ENCODE measurements at regions not wholly inside any gene's neighbourhood (a gene's known extent, or its start where the extent isn't known, plus 50 kb on each side); places are given as distances from the start of the nearest gene placed in this dataset.

DNA sequence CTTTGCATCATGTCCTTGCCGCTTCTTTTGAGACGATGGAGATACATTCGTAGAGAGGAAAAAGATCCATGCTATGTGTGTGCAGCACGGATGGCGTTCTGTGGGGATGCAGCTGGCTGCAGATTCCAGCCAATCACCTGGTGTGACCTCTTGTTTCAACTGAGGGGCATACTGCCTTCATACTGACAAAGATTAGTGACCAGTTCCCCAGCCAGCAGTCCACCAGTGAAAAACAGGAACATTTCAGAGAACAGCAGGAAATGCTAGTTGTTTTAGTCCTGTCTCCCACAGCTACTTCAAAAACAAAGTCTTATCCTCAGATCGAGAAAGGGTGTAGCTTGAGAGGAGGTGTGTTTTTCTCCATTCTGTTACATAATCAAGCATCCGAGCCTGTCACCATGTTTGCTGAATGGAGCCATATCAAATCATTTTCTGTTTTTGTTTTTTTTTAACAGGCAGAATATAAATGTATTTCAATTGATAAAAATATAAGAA is 255.7 kb upstream of the FMN2 start:
- DNase-seq, result no peak

DNA sequence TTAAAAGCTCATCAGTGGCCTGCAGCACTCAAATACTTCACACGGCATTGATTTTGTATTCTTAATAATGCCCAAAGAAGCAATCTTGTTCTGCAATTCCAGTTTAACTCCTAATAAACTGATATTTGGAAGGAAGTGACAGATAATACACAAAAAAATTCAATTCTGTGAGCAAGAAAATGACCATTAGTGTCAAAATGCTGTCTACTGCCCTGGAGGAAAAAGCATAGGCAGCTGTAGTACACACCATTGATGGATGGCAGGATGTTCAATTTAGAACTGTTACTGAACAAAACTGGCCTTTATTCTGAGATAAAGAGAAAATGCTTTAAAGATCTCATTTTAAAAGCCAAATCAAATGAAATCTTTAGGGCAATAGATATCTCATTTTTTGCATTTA is 251.3 kb upstream of the FMN2 start:
- no peak for DNase-seq

DNA sequence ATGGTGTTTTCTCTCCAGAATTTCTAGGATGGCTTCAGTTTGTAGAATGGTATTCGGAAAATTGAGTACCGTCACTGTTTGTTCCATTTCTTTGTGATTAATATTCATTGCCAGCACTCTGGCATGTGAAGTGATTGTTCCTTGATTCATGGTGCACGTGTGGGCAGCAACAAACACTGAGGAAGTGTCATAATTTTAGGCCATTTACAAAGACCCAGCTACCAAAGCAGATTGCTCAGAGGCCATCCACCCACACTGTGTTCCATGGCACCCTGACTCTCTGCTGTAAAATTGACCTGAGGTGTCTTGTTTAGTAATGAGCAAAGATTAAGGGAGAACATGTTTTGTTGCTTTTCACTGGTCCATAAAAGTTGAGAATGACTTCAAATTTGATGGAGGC is 250.9 kb upstream of the FMN2 start:
- DNase-seq, result no peak

DNA sequence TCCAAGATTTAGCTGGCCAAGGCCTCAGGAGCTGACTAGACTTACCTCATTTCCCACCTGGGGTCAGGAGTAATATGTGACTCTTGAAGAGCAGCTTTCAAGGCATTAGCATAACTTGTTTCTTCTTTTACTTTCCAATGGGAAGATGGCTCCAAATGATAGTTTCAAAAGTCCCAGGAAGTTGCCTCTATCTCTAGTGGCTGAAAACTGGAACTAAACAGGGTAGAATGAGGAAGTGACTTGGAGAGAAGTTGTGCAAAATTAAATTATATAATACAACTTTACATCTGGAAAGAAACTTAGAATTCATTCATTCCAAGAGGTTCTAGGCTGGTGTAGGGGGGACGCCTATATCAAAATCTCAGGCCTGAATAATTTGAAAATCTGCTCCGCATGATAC is 250.1 kb upstream of the FMN2 start:
- no peak for DNase-seq

DNA sequence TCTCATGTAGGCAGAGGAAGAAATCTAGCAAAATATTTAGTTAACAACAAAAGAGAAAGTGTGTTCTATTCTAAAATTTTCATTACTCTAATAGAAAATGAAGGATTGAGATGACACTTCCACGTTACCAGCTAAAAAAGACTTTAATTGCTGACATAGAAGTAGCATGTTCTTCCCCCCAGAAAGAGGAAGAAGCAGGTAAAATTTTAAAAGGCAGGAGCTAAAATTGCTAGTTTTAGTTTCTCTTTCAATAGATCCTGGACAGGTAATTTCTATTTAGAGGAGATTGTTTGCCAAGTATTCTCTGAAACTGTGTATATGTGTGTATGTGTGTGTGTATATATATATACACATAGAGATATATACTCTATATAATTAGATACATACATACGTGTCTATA is 248.1 kb upstream of the FMN2 start:
- no peak for DNase-seq

DNA sequence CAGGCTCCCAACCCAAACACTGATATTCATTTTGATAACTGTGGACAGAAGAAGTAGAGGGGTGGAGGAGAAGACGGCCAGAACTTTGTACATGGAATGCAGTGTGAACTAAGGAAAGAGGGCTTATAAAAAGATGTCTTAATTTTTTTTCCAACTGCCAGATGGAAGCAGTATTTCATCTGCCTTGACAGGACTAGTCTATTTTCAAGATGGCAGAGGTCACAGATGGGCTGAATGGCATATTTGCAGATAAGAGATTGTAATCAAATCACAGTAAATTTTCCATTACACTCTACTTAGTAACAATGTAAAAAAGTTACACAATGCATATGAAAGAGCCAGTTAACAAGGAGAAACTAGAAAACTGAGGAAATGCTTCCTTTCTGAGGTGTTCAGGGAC is 246.8 kb upstream of the FMN2 start:
- DNase-seq, result no peak

GRCh38 chr1:239854922-239855321 is 236.8 kb upstream of the FMN2 start:
- no peak for DNase-seq

GRCh38 chr1:239856067-239856466 is 235.6 kb upstream of the FMN2 start:
- no peak for DNase-seq

DNA sequence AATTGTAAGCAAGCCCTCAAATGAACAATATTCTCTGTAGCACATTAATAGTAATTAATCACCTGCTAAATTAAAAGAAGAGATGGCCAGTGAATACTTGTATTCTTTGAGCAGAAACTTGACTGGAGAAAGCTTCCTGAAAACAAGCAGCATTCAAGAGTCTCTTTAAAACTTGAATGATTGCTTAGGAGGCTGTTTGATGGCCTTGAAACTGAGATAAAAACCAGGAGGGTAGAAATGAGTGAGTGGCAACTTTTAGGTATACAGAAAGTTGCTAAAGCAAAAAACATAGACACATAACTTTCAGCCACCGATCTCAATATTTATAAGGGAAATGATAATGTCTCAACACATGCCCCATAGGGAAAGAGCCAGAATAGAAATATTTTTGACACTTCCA is 234.8 kb upstream of the FMN2 start:
- DNase-seq, result no peak

GRCh38 chr1:239858057-239858456 is 233.6 kb upstream of the FMN2 start:
- DNase-seq, result no peak

DNA sequence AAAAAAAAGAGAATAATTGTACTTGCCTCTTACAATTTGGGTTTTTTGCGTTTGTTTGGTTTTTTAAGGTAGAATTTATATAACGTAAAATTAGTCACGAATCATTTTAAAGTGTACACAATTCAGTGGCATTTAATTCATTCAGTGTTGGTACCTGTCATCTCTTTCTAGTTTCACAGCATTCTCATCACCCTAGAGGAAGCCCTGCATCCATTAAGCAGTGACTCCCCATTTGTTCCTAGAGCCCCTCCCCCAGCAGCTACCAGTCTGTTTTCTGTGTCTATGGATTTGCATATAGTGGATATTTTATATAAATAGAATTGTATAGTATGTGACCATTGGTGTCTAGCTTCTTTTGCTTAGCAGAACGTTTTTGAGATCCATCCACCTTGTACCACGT is 233.2 kb upstream of the FMN2 start:
- no peak for DNase-seq

DNA sequence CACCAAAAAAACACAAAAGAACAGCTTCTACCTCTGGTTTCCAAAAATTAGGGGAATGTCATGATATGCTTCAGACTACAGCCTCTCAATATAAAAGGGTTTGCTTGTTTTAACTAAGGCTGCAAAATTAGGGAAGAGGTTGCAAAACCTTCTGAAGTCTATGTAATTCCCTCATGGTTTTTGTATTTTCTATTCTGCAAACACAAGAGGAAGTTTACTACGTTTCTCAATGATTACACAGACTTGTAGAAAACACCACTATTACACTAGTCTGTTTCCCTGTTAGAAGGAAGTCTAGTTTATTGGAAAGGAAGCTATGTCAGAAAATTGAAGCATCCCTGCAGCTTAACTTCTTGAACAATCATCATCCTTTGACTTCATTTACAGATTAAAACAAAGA is 229.7 kb upstream of the FMN2 start:
- DNase-seq, result no peak

GRCh38 chr1:239868058-239868832 is 223.4 kb upstream of the FMN2 start:
- no peak for DNase-seq

DNA sequence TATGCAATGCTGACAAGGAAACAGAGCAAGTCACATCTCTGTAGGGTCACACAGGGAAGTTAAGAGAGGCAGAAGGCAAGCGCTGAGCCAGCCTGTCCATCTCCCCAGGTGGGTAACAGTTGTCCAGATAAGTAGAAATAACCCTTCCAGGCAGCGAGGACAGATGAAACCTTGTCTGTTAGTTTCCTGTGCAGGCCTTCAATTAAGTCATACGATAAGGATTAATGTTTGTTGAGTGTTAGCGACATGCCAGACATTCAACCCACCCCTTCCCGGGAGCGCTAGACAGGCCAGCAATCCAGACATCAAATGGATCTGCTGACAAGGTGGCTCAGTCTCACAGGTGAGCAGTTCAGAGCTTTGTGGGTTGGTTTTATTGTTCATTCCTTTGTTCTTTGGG is 221.5 kb upstream of the FMN2 start:
- DNase-seq, result no peak

GRCh38 chr1:239872626-239873025 is 219.1 kb upstream of the FMN2 start:
- DNase-seq, result no peak

DNA sequence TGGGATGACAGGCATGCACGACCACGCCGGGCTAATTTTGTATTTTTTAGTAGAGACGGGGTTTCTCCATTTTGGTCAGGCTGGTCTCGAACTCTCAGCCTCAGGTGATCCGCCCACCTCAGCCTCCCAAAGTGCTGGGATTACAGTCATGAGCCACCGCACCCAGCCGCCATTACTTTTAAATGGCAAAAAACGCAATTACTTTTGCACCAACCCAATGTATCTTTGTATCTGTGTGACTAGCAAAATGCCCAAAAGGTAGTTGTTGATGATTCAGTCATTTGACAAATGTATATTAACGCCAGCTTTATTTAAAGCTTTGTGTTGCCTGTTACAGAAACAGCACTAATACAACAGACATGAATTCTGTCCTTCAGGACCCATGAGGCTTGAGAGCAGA is 216.9 kb upstream of the FMN2 start:
- no peak for DNase-seq

DNA sequence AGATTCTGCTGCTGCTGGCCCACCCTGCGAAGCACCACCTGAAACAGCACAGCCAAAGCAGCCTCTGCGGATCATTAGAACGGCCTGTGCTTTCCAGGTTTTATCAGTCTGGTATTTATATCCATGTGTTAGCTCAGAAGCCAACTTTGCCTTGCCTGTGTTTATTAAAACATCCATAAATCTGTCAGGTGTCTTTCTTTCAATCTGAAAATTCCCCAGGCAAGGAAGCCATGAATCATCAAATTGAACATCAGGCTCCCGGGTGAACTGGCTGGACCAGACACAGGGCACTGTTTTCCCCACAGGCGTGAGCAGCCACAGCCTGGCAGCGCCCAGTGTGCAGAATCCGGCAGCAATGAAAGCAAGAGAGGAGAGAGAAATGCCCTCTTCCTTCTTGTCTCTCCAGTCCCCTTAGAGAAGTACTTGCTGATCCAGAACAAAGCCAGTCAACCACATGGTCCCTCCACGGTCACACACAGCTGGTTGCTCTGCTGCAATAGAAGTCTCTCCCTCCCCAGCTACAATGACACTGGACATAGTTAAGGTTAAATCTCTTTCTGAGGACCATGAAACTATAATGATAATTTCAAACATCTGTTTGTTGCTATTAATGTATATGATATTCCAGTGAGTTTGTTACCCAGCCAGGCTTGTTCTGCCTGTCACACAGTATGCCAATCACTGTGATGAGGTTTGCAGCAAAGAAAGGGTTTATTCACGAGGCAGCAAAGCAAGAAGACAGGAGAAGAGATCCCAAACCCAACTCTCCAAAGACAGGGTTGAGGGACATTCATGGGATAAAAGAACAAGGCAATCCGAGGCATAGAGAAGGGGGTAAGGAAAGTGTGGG is 212.1 kb upstream of the FMN2 start:
- DNase-seq, result no peak

DNA sequence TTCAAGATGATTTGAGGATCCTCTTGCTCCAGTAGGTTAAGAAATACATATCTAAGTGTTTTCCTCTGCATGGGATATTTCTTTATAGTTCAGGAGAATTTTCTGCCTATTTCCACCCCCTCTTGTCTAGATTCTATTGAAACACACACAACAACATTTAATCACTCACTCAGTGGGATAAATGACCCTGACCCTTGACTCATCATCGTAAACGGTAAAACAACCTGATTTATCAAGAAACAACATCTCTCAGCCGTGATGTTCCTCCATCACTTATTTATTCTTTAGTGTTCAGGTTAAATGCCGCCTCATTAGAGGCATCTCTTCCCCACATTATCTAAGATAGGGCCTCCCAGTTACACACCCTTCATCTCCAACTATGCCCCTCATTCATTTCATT is 208.7 kb upstream of the FMN2 start:
- DNase-seq, result no peak

DNA sequence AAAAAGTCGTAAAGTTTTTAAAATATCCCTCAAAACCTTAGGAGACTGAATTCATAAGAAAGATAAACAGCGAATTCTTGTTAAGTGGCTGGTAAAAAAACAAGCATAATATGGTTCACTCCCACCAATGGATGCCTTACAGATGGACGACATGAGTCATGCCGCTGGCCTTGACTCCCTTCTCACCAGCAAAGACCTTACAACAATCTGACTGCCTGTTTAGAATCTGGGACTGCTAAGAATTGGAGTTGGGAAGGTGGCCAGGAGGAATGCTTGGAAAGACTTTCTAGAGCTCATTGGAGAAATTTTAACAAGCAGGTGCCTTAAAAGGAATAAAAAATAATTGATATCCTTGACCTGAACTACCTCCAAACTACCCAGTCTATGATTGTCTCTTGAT is 206.9 kb upstream of the FMN2 start:
- DNase-seq, result no peak

GRCh38 chr1:239886266-239886665 is 205.4 kb upstream of the FMN2 start:
- DNase-seq, result no peak

DNA sequence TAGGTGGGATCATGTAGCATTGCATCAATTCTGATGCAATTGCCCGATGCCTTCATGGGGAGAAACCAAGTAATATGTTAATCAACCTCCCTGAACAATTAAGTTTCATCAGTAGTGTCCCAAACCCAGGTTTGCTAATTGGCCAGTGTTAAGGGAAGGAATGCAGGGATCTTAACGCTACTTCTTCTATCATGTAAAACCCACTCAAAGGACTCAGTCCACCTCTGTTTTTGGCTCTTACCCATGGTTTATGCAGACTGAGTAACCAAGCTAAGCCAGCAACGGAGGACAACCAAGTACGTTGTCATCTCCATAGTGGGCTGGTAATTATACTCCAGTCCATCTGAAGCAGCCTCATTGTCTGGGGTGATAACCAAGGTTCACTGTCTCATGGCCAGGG is 203.0 kb upstream of the FMN2 start:
- DNase-seq, result no peak

- DNase-seq, result no peak
These were observed 199.9 kb upstream of the FMN2 start for GRCh38 chr1:239891621-239892358.

DNA sequence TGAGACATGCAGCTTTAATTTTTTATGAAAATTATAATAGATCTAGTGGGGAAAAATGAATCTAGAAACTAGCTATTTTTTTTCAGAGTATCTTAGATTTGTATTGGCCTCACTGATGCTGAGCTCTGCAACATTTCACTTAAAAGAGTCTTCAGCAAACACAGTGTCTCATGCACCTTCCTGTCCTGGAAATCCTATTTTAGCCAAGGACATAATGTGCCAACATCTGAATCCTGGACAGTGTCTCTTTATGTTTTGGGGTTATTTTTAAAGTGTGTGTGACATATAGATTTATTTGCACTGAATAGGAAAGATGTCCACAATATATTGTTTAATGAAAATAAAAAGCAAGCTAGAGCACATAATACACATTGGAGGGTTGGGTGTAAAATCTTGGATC is 199.1 kb upstream of the FMN2 start:
- no peak for DNase-seq
